AML-193 (cell line): ENCODE measurements at regions not wholly inside any gene's neighbourhood (a gene's known extent, or its start where the extent isn't known, plus 50 kb on each side); places are given as distances from the start of the nearest gene placed in this dataset.
"Not testable (repeated sequence)": the region's sequence is repeated elsewhere in the genome, so short reads cannot be mapped to it uniquely, and the experiment has no call there.

Experiments used
- DNase-seq, 2 experiments: peaks; one replicate each; lab custom pipeline; 2025; lab: John Stamatoyannopoulos, UW

DNA sequence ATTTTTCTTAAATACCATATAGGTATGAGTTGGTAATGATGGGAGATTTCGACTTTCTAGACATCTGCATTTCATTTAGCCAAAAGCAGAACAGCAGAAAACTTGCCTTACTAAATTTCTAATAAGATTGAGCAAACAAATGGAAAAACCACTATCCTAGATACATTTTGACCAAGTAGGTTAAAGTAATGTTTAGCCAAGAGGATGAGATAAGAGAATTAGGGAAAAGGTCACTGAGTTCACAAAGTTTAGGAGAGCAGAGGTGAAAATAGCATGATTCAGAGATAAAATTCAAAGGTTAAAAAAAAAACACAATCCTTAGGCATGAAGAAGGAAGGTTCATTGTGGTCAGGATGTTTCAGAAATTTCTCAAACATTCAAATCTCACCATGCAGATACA is 450.3 kb downstream of the CD83 start:
- no peak for DNase-seq

DNA sequence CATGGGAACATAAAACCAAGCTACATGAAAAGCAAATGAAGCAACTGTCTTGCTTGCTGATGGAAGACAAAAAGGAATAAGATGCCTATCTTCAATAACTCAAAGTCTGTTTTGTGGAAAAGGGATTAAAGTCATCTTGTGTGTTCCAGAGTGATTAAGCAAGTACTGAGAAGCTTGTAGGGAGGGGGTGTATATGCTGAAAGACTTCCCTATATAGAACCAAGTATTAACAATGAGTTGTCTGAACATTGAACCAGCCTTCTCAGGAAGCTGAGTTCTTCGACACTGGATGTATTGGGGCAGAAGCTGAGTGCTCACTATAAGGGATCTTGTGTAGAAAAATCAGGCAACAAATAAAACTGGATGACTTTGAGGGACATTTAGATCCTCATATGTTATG is 451.8 kb downstream of the CD83 start:
- DNase-seq = peak; percentile 70 to 83

DNA sequence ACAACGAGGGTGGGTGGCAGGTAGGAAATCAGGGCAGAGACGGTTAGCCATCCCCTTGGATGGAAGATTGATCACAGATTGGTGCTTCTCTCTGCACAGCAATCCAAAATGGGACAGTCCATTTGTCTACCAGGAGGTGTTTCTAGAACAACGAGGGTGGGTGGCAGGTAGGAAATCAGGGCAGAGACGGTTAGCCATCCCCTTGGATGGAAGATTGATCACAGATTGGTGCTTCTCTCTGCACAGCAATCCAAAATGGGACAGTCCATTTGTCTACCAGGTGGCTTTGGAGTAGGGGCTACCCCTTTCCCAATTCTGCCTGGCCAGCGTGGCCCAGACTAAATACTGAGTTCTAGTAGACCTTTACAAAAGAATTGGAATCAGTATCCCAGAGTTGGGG is 452.3 kb downstream of the CD83 start:
- DNase-seq = not testable (repeated sequence)

DNA sequence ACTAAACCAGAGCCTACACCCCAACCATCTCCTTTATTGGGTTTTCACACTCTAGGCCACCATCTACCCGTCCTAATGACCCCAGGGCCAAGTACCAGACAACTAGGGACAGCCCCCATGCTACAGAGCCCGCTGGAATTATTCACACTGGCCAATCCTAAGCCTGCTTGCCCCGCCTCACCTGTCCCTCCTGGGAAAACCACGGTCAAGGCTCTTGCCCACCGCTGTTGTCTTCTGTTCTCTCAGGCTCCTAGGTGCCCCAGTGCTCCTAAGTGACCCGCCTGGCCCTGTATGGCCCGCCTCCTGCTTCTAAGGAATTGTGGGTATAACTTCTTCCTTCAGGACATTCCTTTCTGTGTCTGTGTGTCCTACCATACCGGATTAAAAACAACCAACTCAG is 453.4 kb downstream of the CD83 start:
- no peak for DNase-seq

DNA sequence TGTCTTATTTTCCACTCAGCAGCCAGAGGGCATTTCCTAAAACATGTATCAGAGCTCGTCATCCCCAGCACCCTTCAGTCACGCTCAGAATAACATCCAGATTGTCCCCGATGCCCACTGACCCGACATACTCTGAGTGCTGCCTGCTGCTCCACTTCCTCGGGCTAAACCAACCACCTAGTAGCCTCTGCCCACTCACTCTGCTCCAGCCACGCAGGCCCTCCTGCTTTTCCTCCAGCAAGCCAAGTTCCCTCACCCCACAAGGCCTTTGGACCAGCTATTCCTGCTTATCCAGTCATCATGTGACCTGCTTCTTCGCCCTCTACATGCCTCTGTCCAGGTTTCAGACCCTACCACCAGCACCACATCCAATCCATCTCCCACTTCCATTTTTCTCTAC is 454.2 kb downstream of the CD83 start:
- no peak for DNase-seq

DNA sequence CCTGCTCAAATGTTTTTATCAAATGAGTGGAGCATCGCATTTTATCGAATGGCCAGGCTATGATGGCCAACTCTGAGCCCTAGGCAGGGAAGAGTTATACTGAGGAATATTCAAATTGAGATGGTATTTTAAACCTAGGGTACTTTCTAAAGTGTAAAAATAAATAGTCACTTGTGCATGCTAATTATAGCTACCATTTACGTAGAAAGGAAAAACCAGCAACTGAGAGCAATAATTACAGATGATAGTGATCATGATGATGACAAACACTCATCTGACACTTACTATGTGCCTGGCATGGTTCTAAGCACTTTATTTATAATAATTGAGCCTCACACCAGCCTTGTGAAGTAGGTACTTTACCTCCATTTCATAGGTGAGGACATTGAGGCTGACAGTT is 455.7 kb downstream of the CD83 start:
- no peak for DNase-seq

DNA sequence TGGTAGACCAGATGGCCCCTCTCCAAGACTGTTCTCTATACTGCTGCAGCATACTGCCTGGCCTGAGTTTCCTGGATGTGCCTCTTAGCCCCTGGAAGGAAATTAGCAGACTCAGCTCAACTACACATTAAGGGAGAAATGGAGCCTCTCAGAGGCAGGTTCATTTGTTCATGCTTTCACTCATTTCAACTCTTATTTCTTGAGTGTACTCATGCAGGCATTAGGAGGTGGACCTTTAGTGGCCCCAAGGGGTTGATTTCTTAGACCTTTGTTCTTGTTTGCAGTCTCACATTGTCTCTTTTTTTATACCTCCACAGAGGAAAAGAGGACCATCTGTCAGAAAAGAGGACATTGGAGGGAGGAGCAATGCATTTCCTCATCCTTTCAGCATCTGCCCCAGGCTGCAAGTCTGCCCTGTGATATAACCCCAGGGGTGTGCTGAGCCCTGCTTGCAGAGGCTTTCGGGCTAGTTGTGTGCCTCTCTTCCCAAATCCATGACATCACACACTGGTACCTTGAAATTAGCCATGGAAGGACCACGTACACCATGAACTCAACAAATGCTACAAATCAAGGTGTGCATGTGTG is 456.2 kb downstream of the CD83 start:
- peak; percentile 14 to 21 for DNase-seq

DNA sequence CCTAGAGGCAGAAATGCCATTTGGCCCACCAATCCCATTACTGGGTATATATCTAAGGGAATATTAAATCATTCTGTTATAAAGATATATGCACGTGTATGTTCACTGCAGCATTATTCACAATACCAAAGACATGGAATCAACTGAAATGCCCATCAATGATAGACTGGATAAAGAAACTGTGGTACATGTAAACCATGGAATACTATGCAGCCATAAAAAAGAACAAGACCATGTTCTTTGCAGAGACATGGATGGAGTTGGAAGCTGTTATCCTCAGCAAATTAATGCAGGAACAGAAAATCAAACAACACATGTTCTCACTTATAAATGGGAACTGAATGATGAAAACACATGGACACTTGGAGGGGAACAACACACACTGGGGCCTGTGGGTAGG is 458.4 kb downstream of the CD83 start:
- DNase-seq = no peak

DNA sequence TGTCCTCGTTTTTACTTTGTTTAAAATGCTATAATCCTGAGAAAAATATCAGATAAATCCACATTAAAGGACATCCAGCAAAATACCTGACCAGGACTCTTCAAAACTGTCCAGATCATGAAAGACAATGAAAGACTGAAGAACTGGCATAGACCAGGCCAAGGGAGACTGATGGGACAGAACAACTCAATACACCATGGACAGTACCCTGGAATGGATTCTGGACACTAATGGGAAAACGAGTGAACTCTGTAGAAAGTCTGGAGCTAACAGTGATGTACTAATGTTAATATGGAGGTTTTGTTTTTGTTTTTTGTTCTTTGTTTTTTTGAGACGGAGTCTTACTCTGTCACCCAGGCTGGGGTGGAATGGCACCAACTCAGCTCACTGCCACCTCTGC is 461.4 kb downstream of the CD83 start:
- no peak for DNase-seq

DNA sequence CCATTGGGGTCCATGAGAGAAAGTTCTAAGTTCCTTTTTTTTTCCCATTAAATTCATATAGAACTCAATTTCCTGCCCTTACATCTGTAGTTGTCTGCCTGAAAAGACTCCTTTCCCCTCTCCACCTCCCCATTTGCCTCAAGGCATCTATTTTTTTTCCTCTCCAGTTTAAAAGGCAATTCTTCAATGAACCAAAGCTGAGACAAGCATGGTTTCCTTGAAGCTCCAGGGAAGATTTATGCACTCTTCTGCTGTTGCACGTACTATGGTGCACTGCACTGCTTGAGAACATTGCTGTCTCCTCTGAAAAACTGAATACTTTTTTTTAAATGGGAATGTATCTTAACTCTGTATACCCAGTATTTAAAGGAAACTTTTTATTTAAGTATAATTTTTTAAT is 465.2 kb downstream of the CD83 start:
- DNase-seq = no peak

DNA sequence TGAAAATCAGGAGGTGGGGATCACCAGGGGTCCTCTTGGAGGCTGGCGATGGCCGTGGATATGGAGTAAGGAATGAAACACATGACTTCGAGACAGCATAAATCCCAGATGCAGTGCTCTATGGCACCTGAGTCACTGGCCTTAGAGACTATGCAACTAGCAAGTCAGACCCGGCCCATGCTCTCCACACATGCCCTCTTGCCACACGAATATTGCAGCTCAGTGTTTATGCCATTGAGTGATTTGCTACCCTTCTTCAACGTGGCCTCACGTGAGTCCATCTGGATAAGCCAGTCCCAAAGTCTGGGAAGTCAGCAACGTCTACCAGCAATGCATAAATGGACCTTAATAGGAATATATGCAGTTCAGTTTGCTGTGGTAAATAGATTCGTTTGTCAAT is 466.3 kb downstream of the CD83 start:
- no peak for DNase-seq

DNA sequence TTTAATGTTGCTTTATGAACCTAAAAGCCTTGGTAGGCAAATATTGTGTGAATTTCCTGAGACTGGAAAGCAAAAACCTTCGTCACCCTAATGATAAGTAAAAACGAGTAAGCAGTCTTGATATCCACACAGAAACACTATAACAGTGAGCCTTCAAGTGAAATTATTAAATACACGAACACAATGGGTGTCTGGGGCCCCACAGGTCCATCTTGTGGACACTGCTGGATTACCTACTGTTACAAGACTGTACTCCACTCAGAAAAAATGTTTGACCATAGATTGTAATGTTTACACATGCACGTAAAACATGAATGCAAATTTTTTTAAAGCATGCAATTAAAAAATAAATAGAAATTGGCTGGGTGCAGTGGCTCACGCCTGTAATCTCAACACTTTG is 466.9 kb downstream of the CD83 start:
- no peak for DNase-seq

DNA sequence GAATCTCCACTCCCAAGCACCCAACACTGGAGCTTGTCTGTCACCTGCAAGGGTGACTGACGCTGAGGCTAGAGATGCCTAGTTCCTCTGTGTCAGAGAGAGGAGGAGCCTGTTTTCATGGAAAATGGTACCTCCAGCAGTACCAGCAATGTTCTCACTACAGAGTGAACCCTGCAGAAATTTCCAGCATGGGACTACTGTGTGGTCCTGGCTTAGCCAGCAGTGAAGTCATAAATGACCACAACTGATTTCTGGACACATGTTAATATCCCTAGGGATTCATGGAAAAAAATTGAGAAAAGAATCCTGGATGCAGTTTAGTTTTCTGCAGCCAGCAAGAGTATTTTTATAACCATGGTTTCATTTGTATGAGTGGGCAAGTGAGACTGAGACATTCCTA is 468.1 kb downstream of the CD83 start:
- no peak for DNase-seq

DNA sequence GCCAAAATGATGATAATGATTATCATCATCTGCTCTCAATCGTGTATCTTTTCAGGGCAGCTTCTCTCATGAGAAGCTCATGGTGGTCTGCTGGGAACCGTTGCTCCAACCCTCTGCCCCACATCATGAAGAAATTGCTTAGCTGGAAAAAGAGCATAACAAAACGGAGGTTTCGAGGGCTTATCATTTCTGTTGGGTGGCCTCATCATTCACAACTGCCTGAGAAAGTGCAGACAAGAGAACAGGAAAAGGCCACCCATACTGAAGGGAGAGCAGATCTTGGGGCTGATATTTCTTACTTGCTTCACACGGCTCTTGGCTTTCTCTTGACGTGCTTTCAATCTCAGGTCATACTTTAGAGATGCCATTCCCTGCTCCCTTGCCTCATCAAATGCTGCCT is 471.6 kb downstream of the CD83 start:
- no peak for DNase-seq

DNA sequence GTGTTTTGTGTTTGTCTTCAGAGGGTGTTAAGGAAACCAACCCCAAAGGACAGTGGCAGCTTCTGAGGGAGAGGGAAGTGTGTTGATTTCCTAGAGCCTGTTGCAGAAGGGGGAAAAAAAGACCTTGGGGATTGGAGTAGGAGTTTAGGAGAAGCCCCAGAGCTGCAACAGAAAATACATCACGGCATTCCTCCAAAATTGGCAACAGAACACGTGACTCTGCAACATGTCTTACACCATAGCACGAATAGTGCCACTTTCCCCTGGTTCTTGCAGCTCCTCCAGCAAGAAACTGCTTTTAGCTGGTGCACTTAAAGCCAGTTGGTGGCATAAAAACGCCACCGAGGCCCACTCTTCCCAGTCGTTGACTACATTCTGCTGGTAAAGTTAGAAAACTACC is 473.0 kb downstream of the CD83 start:
- DNase-seq = no peak

DNA sequence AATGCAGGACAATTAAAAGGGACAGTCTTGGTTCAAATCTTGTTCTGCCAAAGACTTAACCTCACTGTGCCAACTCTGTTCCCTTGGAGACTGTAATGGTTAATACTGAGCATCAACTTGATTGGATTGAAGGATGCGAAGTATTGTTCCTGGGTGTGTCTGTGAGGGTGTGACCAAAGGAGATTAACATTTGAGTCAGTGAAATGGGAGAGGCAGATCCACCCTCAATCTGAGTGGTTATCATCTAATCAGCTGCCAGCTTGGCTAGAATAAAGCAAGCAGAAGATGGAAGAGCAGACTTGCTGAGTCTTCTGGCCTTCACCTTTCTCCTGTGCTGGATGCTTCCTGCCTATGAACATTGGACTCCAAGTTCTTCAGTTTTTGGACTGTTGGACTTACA is 474.4 kb downstream of the CD83 start:
- no peak for DNase-seq

DNA sequence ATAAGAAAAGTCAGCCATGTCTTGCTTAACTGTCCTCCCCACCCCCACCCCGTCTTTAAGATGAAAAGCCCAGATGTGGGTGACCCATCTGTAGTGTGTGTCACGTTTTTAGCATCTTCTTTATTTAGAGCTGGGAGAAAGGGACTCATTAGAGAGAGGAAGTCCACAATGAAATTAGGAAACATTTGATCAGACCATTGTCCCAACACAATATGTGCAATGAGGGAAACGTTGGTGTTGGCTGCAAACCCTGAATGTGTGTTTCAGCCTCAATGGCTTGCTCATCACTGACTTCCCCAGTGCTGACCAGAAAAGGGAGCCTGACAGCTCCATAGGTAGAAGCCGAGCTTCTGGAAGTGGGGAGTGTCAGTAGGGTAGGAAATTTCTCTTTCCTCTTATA is 475.7 kb downstream of the CD83 start:
- DNase-seq = no peak

DNA sequence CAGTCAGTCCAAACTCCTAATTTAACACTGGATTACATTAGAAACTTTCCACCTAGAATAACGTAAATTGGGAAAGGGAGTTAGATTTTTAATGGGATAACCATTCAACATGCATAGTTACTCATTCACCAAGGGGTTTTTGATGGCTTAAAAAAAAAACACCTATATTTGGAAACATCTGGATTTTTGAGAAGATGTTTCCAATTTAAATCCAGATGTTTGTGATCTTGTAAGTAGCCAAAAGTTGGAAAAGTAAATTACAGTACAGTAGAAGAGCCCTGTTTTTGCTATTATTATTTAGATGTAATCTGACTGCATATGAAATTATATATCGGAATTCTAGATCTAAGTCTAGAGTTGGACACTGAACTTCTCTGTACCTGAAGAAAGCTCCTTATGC is 478.2 kb downstream of the CD83 start:
- DNase-seq = no peak

DNA sequence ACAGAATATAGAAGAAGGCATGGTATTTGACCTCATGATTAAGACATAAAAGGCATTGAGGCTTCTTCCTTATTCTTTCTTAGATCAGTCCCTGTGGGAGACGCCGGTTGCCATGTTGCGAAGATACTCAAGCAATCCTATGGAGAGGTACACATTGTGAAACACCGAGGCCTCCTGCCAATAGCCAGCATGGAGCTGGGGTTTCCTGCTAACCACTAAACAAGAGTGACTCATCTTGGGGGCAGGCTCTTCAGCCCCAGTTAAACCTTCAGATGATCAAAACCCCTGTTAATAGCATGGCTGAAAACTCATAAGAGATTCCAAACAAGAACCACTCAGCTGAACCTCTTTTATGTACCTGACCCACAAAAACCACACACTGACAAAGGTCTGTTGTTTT is 478.8 kb downstream of the CD83 start:
- peak; percentile 82 to 85 for DNase-seq

DNA sequence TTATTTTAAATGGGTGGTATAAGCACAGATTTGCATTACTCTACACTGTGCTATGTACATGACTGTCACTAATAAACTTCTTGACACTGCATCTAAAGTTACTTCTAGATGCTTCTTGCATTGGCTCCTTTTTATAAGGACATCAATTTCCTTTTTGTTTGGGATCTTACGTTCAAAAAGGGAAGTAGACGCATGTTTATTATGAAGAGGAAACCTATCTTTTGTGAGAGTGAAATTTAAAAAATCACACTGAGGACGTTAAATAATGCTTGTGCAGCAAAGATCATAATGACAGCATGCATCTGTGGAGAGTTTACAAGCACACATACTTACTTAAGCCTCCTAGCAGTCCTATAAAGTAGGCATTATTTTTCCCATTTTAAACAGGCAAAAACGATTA is 479.5 kb downstream of the CD83 start:
- DNase-seq = no peak

DNA sequence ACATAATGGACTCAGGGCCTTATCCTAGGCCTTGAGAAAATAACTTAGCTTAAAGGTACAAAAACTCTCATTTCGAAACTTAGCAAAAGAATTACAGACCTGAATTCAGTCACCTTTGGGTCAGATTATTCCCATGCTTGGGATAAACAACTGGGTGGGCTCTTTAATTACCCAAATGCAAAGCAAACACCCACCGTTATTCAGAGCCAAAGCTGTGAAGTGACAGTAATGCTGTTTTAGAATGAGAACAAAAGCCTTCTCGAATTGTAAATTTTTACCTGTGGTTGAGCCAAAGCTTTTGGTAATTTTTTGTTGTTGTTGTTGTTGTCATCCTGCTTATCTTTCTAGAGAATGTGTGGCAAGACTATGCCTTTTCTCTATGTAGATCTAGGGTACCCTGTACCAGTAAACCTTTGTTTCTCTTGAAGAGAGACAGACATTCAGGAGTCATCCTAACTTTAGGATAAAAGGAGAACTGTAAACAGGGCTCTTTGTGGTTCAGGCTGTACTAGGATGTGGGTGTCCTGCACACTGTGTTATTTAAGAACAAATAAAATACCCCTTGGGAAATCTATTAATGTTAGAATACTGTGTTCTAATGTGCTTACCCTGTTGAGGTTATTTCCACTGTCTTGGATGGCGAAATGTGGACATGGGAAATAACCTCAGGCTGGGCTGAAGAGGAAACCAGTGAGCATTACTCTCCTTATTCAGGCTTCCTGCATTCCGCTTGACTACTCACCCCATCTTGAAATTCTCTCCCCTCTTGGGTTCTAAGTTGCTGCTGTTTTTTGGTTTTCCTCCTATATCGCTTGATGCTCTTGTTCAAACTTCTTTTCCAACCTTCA is 480.7 kb downstream of the CD83 start:
- peak; percentile 46 to 52 for DNase-seq

DNA sequence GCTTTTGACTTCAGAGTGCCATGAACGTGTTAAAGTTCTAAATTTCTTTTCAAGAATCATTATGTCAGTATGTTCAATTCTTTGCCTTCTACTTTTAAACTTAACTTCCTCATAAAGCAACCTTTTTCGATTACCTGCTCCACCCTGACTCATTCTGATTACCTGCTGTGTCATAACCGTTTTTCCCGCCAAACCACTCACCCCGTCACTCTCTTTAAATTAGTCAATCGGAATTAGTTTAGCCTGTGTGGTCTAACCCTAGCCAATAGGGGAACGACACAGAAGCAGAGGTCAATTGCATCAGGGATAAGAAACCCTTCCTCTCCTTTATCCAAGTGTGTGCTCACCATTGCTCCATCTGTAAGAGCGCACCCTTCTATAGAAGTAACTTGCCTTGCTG is 482.7 kb downstream of the CD83 start:
- DNase-seq = not testable (repeated sequence)

DNA sequence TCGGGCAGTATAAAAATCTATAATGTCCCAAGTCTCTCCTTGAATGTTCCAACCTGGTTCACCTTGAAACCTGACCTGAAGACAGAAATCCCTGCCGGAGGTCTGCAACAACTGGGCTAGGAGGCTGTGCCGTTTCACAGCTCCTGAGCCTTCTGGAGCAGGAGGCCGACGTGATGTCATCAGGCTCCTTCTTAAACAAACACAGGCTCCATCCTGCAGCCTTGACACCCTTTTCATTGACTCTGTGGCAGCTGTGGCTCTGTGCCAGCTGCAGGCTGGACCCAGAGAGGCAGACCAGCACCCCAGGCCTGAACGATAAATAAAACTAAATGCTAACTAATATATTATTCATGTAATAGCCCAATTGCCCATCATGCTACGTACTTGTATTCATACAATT is 483.9 kb downstream of the CD83 start:
- no peak for DNase-seq

DNA sequence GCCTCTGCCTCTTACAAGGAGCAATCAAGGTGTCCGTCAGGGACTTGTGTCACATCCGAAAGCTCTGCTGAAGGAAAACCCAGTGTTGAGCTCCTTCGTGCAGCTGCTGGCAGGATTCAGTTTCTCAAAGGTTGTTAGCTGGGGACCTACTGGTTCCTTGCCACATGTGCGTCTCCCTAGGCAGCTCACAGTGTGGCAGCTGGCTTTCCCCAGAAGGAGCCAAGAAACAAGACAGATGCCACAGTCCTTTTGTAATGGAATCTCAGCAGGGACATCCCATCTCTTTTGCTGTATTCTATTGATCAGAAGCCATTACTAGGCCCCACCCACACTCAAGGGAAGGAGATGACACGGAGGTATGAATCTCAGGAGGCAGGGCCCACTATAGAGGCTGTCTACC is 488.8 kb downstream of the CD83 start:
- no peak for DNase-seq
